ENCODE measurements at regions not wholly inside any gene's neighbourhood (a gene's known extent, or its start where the extent isn't known, plus 50 kb on each side); places are given as distances from the start of the nearest gene placed in this dataset.

DNA sequence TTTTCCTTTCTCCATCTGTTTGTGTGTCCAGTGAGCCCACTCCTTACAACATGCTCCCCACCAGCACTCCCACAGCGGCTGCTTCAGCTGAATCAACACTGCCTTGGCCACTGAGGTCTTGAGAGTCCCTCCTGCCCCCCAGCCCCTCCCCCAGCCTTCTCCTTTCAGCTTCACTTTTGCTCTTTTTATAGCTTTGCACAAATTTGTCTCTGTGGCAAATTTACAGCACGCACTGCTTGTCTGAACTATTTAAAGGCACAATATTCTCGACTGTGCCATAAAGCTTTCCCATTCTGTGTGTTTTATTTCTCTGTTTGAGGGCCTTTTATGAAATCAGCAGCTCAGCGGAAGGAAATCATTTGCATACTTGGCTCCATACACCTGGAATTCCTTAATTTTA is 579.3 kb downstream of the TOX3 start:
- TF ChIP-seq, protein P1, sequence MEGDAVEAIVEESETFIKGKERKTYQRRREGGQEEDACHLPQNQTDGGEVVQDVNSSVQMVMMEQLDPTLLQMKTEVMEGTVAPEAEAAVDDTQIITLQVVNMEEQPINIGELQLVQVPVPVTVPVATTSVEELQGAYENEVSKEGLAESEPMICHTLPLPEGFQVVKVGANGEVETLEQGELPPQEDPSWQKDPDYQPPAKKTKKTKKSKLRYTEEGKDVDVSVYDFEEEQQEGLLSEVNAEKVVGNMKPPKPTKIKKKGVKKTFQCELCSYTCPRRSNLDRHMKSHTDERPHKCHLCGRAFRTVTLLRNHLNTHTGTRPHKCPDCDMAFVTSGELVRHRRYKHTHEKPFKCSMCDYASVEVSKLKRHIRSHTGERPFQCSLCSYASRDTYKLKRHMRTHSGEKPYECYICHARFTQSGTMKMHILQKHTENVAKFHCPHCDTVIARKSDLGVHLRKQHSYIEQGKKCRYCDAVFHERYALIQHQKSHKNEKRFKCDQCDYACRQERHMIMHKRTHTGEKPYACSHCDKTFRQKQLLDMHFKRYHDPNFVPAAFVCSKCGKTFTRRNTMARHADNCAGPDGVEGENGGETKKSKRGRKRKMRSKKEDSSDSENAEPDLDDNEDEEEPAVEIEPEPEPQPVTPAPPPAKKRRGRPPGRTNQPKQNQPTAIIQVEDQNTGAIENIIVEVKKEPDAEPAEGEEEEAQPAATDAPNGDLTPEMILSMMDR (IDR thresholded peaks at IDR 0.05), result no peak
- no peaks in the 10 kb centered on the region for H3K9me3 ChIP-seq
- H3K27me3 ChIP-seq, result no peaks in the 10 kb centered on the region
- DNase-seq (ENCODE audit: low spot score), result no peak
- H3K27ac ChIP-seq, result no peak overlapping the region
- H3K36me3 ChIP-seq, result no peaks in the 10 kb centered on the region
- no peaks in the 10 kb centered on the region for H3K4me1 ChIP-seq
- H3K4me3 ChIP-seq, result no peak overlapping the region

DNA sequence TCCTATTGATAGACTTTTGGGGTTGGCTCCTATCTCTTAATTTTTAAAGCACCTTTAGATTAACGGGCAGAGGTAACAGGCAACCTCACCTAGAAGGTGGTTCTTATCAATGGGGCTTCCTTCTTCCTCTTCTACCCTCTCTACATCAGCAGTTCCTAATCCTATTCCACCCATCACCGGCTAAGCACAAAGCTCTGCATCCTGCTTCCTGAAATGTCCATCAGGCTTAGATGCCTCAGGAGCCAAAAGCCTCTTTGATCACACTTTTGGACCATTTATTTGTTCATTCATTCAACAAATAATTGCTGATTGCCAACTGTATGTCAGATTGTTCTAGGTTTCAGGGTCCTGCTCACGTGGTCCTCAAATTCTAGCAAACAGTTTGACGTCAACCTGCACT is 586.0 kb downstream of the TOX3 start:
- Histone ChIP-seq H3K4me1 (no peaks in the 10 kb centered on the region), H3K27ac (no peak overlapping the region), H3K4me3 (no peak overlapping the region), H3K27me3 (no peaks in the 10 kb centered on the region), H3K36me3 (no peaks in the 10 kb centered on the region), H3K9me3 (no peaks in the 10 kb centered on the region)
- DNase-seq (ENCODE audit: low spot score), result no peak
- TF ChIP-seq, protein P1 (IDR thresholded peaks at IDR 0.05), result no peak

DNA sequence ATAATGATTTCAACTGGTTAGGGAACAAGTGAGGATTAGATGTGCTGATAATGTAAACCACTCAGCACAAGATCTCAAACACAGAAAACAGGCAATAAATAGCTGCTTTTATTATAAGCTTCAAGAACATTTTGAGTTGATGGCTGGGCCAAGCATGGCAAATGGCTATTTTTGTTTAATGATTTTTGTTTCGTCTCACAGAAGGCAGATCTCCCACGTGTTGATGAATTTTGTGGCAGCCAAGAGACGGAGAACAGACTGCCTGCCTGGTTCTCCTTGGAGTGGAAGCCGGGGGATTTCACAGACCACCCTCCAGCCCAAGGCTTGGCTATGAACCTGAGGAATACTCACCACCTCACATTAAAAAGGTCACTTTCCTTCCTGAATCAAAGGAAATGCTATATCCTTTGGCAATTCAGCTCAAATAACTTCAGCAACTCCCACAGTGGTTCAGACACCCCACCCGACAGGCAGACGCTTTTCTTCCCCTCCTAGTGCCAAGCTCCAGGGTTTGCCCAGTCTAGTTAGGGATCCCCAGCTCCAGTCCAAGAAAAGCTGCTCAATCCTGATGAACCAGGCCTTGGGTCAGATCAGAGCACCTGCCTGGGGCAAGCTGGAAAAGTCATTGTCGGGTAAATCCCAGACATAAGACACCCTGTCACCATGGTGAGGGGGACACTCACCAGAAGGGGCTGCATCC is 593.5 kb downstream of the TOX3 start:
- TF ChIP-seq, protein P1 (IDR thresholded peaks at IDR 0.05), result no peak
- no peaks in the 10 kb centered on the region for H3K36me3 ChIP-seq
- no peaks in the 10 kb centered on the region for H3K27me3 ChIP-seq
- H3K4me3 ChIP-seq, result no peak overlapping the region
- H3K9me3 ChIP-seq, result no peaks in the 10 kb centered on the region
- no peak for DNase-seq (ENCODE audit: low spot score)
- H3K4me1 ChIP-seq, result no peaks in the 10 kb centered on the region
- H3K27ac ChIP-seq, result no peak overlapping the region

DNA sequence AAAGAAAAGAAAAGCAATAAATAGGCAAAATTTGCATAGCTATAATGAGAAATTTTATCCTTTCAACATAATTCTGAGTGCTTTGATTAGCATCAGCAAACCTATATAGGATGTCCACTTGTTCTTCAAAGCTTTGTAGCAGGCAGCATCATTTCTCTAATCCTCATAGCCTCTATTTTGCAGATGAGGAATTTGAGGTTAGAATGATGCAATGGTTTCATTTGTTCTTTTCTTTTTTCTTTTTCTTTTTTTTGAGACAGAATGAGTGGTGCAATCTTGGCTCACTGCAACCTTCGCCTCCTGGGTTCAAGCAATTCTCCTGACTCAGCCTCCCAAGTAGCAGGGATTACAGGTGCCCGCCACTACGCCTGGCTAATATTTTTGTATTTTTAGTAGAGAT is 594.4 kb downstream of the TOX3 start:
- DNase-seq (ENCODE audit: low spot score), result no peak
- Histone ChIP-seq H3K4me1 (no peaks in the 10 kb centered on the region), H3K4me3 (no peak overlapping the region), H3K27ac (no peak overlapping the region), H3K36me3 (no peaks in the 10 kb centered on the region), H3K9me3 (no peaks in the 10 kb centered on the region), H3K27me3 (no peaks in the 10 kb centered on the region)
- TF ChIP-seq, protein P1 (IDR thresholded peaks at IDR 0.05), result no peak

DNA sequence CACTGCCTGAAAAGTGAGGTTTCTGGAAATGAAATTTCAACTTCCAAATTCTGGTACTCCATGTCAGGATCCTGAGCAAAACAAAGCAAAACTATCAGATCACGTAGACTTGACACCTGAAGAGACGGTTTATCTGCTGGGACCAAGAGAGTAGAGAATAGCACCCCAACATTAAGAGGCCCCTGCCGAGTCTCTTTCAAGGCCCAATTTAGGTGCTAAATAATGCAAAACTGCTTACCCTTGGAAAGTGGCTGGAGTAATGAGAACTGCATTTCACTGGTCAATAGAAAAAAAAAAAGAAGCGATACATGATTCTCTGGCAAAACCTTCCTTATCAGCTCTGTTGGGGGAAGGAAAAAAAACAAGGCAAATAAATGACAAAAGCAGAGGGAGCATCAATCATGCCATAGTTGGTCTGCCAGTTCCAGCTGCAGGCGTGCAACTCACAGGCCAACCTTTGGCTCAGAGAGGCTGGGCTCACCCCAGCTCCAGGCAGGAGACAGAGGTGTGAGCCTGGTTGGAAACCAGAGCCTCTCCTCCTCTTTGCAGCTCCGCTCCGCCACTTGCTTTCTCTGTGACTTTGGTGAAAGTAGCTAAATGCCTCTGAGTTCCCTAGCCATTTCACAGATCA is 595.2 kb downstream of the TOX3 start:
- Histone ChIP-seq H3K27me3 (no peaks in the 10 kb centered on the region), H3K4me3 (no peak overlapping the region), H3K36me3 (no peaks in the 10 kb centered on the region)

More for the DNA sequence above, 595.2 kb downstream of the TOX3 start:
- Histone ChIP-seq H3K27ac (no peak overlapping the region), H3K4me1 (no peaks in the 10 kb centered on the region), H3K9me3 (no peaks in the 10 kb centered on the region)
- no peak for DNase-seq (ENCODE audit: low spot score)
- TF ChIP-seq, protein P1 (IDR thresholded peaks at IDR 0.05), result no peak
